Adrenal gland (tissue), 5 donors: ENCODE measurements at regions not wholly inside any gene's neighbourhood (a gene's known extent, or its start where the extent isn't known, plus 50 kb on each side); places are given as distances from the start of the nearest gene placed in this dataset.

Experiments
- POLR2A ChIP-seq, 2 donors: fragments of 450-650 bp; IDR thresholded peaks; one replicate each; pipeline ENCODE4 v1.6.1; 2017; ENCODE audit warnings: antibody characterized with exemption in 2 of 2, mild to moderate bottlenecking in 2 of 2, moderate library complexity in 1 of 2
- TF ChIP-seq, protein P1 (sequence below), 6 experiments: fragments of 450-650 bp in 4 of 6; fragments of 200-600 bp in 2 of 6; sonication (generic) in 1 of 6; IDR thresholded peaks; 1 replicate in 5 of 6; 2 replicates in 1 of 6; pipeline versions ENCODE4 v1.5.1 to v1.8.0; 2016 to 2021; ENCODE audit warnings: antibody characterized with exemption in 6 of 6, mild to moderate bottlenecking in 2 of 6, moderate library complexity in 1 of 6
- donor health status: DM: no; HTN: no; CAD: no.

DNA sequence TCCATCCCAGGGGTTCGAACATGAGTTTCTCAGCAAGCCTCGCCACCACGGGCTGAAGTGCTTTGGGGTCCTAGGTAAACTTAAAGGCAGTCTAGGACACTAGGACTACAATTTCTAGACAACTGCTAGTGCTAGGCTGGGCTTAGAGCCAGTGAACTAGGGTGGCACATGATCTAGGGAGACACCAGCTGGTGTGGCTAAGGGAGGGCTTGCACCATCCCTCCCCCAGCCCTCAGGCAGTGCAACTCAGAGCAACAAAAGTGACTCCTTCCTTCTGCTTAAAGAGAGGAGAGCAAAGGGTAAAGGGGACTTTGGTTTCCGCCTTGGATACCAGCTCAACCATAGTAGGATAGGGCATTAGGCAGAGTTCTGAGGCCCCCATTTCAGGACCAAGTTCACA lies 162.5 kb upstream of the AFF2 start:
- TF ChIP-seq, protein P1, sequence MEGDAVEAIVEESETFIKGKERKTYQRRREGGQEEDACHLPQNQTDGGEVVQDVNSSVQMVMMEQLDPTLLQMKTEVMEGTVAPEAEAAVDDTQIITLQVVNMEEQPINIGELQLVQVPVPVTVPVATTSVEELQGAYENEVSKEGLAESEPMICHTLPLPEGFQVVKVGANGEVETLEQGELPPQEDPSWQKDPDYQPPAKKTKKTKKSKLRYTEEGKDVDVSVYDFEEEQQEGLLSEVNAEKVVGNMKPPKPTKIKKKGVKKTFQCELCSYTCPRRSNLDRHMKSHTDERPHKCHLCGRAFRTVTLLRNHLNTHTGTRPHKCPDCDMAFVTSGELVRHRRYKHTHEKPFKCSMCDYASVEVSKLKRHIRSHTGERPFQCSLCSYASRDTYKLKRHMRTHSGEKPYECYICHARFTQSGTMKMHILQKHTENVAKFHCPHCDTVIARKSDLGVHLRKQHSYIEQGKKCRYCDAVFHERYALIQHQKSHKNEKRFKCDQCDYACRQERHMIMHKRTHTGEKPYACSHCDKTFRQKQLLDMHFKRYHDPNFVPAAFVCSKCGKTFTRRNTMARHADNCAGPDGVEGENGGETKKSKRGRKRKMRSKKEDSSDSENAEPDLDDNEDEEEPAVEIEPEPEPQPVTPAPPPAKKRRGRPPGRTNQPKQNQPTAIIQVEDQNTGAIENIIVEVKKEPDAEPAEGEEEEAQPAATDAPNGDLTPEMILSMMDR (IDR thresholded peaks at IDR 0.05): no peak
- no peak for TF ChIP-seq POLR2A (IDR thresholded peaks at IDR 0.05)
